ENCODE measurements at regions not wholly inside any gene's neighbourhood (a gene's known extent, or its start where the extent isn't known, plus 50 kb on each side); places are given as distances from the start of the nearest gene placed in this dataset.

GRCh38 chr15:38878926-38879325 lies 314.3 kb upstream of the RASGRP1 start:
- no peak for DNase-seq (ENCODE audit: low read depth in 3 of 3, low spot score in 2 of 3)

DNA sequence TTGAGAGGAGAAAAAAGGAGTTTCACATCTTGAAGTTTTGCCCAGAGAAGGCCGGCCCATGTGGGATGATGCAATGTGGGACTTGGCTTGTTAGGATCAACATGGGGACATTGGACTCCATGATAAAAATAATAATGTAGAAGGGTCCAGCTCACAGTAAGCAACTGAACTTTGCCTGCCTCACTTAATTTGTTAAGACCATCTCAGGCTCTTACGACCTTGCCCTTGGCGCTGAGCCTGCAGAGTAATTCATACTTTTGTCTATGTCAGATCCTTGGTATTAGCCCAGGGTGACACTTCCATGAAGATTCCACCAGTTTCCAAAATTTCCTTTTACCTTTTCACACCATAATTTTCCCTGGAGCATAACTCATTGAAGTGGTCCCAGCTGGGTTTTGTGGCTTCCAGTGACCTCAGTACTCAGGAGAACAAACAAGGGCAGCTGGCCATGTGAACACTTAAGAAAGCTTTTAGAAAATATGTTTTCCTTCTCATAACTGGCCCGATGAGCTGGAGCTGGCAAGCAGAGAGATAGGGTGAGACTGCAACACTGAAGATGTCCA lies 315.4 kb upstream of the RASGRP1 start:
- DNase-seq (ENCODE audit: low read depth in 3 of 3, low spot score in 2 of 3), result no peak

GRCh38 chr15:38882221-38882620 lies 317.6 kb upstream of the RASGRP1 start:
- no peak for DNase-seq (ENCODE audit: low read depth in 3 of 3, low spot score in 2 of 3)

- DNase-seq (ENCODE audit: low read depth in 3 of 3, low spot score in 2 of 3), result no peak
These were observed 319.4 kb upstream of the RASGRP1 start for GRCh38 chr15:38883987-38884386.

GRCh38 chr15:38885001-38885400 lies 320.4 kb upstream of the RASGRP1 start:
- DNase-seq (ENCODE audit: low read depth in 3 of 3, low spot score in 2 of 3), result no peak

DNA sequence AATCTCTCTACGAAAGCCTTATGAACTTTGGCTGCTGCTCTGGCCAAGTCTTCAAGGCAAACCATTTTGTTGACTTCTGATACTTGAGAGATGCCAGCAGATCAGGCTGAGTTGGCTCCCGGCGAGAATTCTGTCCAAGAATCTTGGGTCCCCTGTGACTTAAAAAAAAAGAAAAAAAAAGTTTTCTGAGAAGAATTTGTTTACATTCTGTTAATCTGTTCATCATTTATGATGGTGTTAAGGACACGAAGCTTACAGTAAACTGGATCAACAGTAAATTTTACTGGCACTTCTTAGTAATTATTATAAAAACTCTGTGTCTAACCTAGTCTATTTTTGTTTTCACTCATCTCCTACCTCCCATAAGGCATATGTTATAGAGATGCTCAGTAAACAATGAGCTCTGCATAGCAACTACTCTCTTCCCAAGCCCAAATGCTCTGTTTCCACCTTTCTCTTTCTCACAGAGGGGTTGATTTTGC lies 320.9 kb upstream of the RASGRP1 start:
- no peak for DNase-seq (ENCODE audit: low read depth in 3 of 3, low spot score in 2 of 3)

- no peak for DNase-seq (ENCODE audit: low read depth in 3 of 3, low spot score in 2 of 3)
These were observed 321.9 kb upstream of the RASGRP1 start for GRCh38 chr15:38886315-38887163.

DNA sequence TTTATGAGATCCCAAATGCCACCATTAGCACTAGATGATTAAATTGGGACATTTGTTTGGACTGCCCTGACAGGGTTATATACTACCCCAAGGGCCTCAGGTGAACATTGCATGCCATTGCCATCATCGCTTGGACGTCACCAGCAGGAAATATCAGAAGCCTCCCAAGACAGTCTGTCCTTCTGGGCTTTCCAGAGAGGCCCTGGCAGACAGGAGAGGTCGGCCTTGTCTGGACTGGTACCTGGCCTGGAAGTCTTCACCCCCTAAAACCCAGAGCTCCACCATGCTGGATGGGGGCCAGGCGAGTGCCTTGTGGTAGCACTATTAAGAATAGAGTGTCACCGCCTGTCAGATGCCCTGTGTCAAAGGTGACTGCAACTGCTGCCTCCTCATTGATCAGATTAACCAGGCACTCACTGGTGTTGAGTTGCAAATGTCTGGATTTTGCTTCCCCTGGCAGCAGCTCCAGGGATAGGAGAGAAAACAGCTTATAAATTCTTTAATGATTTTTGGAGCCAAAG lies 324.1 kb upstream of the RASGRP1 start:
- no peak for DNase-seq (ENCODE audit: low read depth in 3 of 3, low spot score in 2 of 3)

GRCh38 chr15:38890194-38890593 lies 325.6 kb upstream of the RASGRP1 start:
- no peak for DNase-seq (ENCODE audit: low read depth in 3 of 3, low spot score in 2 of 3)

- no peak for DNase-seq (ENCODE audit: low read depth in 3 of 3, low spot score in 2 of 3)
These were observed 329.3 kb upstream of the RASGRP1 start for GRCh38 chr15:38893925-38894242.

DNA sequence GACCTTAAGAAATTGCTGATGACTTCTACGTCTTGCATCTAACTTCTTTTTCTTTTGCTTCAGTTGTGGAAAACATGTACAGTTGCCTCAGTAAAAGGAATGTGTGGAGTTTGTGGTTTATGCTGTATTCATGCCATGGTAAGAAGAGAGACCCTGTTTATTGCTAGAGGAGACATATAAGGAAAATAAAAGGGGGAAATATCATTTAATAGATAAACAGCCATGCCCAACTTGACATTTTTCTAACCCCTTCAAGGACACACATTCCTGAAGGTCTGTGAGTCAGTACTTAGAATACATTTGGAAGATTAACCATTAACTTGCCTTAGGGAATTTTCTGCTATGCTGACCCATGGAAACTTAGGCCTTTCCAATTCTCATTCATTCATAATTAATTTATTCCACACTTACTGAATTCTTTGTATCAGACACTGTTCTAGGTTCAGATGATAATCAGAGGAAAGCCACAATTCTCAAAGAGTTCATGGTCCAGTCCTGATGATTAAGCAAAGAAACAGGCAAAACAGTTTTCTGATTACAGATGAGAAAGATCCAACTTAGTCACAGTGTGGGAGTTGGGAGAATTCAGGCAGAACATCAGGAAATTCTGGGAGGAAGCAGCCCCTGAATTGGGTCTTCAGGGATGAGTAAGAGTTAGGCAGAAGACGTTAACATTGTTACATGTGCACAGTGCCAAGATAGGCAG lies 329.8 kb upstream of the RASGRP1 start:
- DNase-seq (ENCODE audit: low read depth in 3 of 3, low spot score in 2 of 3), result no peak

DNA sequence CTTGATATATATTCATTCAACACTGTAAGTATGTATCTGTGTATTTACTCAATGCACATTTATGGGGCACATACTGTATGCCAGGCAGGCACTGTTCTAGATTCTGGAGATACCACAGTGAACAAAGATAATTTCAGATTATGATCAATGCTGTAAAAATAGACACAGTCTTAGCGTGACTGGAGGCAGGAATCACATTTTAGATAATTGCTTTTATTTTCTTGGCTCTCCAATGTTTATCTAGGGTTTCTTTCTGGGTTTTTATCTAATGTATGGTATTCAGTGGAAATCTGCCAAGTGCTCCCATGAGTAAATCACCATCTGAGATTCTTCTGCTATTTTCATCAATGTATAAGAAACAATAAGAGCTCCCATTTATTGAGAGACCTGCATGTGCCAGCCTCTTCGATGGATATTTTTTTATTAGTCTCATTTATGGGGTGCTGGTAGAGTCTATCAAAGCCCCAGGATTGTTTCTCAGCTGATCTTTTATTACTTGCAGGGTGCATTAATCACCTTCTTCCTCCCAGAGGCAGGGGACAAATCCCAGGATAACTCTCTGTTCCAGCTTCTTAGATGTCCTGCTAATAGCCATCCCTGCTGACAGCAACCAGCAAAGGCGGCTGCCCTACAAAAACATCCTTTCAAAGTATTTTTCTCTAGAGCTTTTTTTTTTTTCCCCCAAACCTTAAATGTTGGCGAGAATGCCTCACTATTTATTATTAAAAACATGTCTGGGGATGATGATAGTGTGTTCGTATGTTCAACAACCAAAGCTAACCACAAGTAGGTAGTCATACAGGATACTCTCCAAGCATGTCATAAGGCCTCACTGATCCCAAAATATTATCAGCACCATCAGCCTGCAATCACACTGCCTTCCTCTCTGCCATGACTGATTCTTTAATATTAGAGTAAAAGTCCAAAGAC lies 331.0 kb upstream of the RASGRP1 start:
- DNase-seq (ENCODE audit: low read depth in 3 of 3, low spot score in 2 of 3), result no peak

DNA sequence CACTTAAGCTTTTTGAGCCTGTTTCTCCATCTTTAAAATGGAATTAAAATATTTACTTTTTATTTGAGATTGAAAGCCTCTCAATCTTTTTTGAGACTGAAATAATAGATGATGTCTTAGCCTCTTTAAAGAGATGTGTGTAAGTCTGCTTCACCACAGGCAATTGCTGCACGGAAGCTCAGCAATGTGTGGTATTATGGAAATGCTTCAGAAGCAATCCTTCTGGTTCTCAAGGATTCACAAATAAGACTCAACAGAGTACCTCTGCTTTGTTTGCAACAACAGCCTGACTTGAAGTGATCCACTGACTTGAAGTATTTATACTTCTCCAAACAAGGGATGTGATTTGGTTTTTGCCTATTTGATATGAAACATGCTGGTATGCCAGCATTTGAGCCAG lies 332.0 kb upstream of the RASGRP1 start:
- no peak for DNase-seq (ENCODE audit: low read depth in 3 of 3, low spot score in 2 of 3)

GRCh38 chr15:38897551-38897950 lies 332.9 kb upstream of the RASGRP1 start:
- DNase-seq (ENCODE audit: low read depth in 3 of 3, low spot score in 2 of 3), result no peak

GRCh38 chr15:38898236-38898635 lies 333.6 kb upstream of the RASGRP1 start:
- DNase-seq (ENCODE audit: low read depth in 3 of 3, low spot score in 2 of 3), result no peak

- DNase-seq (ENCODE audit: low read depth in 3 of 3, low spot score in 2 of 3), result no peak
These were observed 334.7 kb upstream of the RASGRP1 start for GRCh38 chr15:38899300-38899699.

DNA sequence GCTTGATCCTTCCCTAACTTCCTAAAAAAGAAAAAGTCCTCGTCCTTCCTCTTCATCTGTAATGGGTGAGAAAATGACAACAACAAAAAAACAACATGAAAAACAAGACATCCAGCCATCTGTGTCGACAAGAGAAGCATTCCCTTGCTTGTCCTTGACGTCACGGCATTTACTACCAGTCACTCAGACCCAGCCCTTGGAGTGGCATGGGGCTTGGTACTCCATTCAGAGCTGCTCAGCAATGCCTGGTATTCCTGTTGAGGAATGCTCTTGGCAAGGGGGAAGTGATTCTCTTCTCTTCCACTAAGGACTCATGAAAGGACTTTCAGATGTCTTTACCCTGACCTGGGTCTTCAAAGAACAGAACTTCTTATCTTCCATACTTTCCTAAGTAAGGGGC lies 339.7 kb upstream of the RASGRP1 start:
- DNase-seq (ENCODE audit: low read depth in 3 of 3, low spot score in 2 of 3), result no peak

DNA sequence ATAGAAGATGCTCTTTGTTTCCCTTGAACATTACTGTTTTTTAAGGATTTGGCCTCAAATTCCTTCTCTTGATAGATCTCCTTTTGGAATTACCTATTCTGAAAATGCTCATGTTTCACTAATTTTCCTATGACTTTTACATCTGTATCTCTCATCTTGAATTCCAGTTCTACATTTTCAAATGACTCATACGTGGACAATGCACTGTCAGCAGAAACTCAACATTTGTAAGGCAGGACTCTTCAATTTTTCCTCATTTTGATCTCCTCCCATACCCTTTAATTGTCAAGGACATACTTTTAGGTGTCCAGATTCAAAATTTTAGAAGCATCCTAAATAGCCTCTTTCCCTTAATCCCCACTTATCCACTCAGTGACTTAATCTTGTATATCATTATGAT lies 341.0 kb upstream of the RASGRP1 start:
- no peak for DNase-seq (ENCODE audit: low read depth in 3 of 3, low spot score in 2 of 3)

- DNase-seq (ENCODE audit: low read depth in 3 of 3, low spot score in 2 of 3), result no peak
These were observed 356.4 kb upstream of the RASGRP1 start for GRCh38 chr15:38920966-38921365.

GRCh38 chr15:38921471-38921870 lies 356.9 kb upstream of the RASGRP1 start:
- DNase-seq (ENCODE audit: low read depth in 3 of 3, low spot score in 2 of 3), result no peak

DNA sequence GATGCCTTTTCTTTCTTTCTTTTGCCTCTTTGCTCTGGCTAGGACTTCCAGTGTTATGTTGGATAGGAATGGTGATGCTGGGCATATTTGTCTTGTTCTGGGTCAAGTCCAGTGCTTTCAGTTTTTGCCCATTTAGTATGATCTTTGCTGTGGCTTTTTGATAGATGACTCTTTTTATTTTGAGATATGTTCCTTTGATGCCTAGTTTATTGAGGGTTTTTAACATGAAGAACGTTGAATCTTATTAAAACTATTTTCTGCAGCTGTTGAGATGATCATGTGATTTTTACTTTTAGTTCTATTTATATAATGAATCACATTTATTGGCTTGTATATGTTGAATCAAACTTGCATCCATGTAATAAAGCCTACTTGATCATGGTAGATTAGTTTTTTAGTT lies 363.8 kb upstream of the RASGRP1 start:
- DNase-seq (ENCODE audit: low read depth in 3 of 3, low spot score in 2 of 3), result no peak
